NCI-H82 (cell line): ENCODE measurements at regions not wholly inside any gene's neighbourhood (a gene's known extent, or its start where the extent isn't known, plus 50 kb on each side); places are given as distances from the start of the nearest gene placed in this dataset.
"Not testable (repeated sequence)": the region's sequence is repeated elsewhere in the genome, so short reads cannot be mapped to it uniquely, and the experiment has no call there.

ENCODE experiments used
- DNase-seq: peaks from one replicate; lab custom pipeline; 2025; lab: John Stamatoyannopoulos, UW

DNA sequence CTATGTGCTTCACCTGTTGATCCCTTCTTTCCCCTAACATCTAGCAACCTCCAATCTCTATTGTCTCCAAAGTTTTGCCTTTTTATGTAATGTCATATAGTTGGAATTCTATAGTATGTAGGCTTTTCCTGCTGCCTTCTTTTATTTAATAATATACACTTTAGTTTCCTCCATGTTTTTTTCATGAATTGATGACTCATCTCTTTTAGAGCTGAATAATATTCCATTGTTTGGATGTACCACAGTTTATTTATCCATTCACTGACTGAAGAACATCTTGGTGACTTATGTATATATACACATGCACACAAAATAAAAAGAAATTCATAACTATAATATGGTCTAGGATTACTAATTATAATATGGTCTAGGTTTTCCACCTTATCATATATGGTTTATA, 1314.2 kb downstream of the OTOL1 start:
- no peak for DNase-seq

DNA sequence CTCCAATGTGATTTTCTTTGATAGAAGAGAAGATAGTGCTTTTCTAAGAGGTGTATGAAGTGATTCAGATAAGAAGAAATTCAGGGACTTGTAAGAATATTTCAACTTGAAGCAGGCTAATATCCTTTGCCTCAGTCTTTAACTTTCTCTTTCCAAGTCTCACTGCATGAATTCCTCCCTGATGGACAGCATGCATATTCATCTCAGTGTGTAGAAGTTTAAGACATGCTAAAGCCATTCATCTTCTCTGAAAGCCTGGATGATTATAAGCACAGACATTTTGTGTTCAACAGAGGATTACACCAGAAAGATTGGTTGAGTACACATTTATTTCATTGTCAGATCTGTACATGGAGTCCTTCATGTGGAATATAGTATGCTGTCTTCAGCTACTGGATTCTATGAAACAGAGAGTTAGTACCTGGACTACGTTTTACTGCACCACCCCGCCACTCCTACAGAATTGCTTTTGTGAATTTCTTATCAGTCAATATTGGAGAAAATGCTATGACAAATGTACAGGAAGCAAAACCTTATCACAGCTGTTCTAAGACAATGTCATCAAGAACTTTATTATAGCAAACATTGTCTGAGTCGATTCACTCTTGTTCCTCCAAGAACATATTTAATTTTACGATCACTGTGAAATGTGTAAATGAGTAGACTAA, 1346.1 kb downstream of the OTOL1 start:
- no peak for DNase-seq

DNA sequence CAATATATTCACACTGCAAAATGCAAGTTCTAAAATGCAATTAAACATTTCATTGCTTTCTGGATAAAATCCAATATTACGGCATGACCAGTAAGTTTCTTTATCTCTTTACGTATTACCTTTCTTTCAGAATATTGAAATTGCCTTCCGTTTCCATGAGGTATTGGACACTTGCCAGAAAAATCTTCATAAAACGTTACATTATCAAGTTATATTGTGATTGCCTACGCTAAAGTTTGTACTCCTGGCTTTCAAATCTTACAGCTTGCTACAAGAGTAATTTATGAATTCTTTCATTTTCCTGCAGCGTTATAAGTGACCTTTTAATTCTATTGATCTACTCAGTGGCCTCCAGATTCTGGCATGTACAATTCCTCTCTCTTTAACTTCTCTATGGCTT, 1349.3 kb downstream of the OTOL1 start:
- DNase-seq: no peak

DNA sequence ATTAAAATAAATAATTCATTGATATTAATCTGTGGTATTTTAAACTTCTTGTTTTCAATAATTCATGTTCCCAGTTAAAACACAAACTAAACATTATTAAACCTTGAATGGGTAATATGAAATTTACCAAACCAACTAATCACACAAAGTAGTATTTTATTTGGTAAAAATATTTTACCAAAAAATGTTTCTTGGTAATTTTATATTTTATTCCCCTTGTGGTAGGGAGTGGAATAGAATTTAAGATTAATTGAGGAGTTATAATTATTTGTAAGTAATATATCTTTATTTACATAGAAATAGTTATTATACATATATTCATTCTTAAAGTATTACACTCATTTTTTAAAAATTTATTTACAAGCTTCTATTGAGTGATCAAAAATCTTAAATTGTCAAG, 1350.9 kb downstream of the OTOL1 start:
- DNase-seq: no peak

DNA sequence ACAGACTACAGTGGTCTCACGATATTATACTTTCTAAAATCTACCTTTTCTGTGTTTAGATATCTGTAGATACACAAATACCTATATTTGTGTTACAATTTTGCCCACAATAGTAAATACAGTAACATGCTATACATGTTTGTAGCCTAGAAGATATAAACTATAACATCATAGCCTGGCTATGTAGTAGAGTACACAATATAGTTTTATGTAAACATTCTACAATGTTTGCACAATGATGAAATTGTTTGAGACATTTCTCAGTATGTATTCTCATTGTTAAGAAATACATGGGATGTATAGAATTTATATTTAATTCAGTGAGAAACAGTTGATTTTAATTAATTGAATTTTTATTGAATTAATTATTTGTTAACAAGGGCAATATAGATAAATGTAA, 1367.0 kb downstream of the OTOL1 start:
- DNase-seq: no peak

DNA sequence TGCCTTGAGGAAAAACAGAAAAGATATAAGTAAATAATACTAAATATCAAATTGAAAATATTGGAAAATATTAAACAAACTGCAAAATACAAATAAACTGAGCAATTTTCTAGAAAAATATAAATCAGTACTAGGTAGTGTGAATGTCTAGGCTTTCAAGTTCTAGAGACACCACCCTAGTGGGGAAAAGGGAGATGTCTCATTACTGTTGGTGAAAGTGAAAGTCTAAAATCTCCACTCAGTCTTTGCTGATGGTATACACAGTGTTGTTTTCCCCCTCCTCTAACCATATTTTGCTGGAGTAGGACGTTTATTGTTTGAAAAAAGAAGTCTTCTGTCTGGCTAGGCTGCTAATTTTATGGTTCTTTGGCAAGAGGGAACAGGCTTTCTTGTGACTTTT, 1368.9 kb downstream of the OTOL1 start:
- no peak for DNase-seq

DNA sequence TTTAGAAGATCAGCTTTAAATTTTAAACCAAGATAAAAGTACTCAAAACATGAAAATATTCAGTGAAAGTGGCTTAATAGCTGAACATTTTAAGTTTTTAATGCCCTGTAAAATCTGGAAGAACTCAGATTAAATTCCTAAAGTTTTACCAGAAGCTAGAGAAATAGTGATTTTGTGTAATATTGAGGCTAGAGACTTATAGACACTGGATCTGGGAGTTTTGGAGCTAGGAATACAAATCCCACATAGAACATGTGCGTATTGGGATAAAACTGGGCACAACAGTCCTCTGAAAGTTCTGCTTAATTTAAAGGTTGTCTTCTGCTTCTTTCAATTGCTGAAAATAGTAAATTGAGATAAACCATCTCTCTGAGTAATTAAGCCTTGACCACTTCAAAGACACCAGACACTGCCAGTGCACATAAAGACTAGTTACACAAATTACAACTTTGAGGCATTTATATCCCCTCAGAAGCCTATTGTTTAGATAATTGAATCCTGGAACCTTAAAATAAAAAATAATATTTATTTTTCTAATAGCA, 1382.5 kb downstream of the OTOL1 start:
- DNase-seq: no peak

DNA sequence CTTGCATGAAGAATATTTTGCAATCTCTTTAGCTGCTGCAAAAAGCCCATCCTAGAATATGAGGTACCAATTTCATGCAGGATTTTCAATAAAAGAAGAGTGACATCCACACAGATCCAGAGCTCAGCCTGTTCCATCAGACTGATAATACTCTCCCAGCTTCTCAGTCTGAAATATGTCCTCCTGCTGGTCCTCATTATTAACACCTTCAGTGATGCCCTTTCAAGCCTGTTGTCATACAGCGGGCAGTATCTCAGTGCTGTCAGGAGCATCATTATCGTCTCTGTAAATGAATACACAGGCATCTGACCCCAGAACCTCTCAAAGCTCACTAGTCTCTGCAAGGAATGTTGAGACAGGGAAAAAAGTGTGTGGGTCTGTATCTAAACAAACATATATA, 1387.8 kb downstream of the OTOL1 start:
- DNase-seq: no peak

DNA sequence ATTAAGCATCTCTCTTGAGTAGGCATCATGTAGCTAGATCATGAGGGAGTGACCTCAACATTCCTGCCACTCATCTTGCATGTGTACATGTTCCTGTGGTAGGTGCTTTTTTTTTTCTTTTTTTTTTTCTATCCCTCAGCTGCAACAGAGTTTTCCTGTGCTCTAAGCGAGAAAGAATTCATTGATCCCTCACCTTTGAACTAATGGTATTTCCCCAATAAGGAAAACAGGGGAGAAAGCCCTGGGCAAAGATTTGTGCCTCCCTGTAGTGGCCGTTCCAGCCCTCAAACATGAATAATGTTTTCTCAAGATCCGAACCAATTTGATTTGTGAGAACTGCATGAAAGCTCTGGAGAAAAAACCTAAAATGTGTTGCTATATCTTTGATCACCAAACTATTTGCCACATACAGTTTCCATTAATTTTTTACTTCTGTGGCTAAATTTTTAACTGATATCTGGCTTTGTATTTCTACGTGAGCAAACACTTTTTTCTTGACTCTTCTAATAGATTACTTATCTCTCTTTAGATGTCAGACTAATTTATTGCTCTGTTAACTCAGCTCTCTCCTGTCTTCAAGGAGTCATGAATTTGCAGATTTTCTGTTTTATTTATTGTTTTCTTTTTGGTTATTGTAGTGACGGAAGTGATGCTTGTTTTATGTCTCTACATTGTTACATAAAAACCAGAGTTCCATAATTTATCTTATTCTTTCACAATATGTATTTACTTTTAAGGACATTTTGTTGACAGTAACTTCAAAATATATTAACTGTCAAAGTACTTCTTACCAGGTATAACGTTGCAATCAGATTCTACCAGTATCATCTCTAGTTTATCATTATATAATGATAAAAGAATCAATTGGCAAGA, 1396.5 kb downstream of the OTOL1 start:
- DNase-seq: no peak

DNA sequence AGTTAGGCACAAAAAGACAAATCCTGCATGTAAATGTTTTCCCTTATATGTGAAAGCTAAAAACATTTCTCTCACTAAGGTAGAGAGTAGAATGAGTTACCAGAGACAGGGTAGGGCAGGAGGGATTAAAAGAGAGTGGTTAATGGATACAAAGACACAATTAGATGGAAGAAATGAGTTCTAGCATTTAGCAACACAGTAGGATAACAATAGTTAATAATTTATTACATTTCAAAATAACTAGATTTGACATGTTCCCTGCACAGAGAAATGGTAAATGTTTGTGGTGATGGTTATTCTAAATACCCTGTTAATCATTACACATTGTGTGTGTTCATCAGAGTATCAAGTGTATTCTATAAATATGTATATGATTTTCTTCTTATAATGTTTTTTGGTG, 1400.7 kb downstream of the OTOL1 start:
- DNase-seq: no peak

DNA sequence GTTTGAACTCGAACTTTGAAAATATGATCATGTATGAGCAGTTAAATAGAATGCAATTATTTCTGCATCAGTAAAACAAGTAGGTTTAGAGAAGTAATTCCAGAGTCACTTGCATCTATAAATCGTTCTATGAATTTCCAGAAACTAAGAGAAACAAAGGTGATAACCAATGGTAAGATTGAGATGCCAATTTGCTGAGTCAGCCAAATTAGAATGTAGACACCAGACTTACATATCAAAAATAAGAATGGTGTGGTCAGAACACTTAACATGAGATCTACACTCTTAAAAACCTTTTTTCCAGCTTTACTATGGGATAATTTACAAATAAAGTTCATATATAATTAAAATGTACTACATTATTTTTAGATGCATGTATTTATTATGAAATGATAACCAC, 1435.9 kb downstream of the OTOL1 start:
- DNase-seq: no peak

DNA sequence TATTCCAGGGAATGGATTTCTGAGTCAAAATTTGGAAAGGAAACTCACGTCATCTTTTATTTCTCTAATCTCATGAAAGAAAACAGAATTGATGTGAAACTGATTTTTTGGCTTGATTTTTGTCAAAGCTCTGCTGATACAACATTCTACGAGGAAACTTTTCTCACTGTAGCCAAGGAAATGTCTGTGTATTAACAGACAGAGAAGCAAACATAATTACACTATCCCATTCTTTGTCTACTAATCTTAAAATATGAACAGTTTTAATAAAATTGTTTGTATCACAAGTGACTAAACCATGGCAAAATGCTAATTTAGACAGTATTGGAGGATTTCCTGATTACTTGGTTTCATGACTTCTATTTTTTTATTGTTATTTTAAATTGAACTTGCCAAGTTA, 1437.0 kb downstream of the OTOL1 start:
- no peak for DNase-seq

DNA sequence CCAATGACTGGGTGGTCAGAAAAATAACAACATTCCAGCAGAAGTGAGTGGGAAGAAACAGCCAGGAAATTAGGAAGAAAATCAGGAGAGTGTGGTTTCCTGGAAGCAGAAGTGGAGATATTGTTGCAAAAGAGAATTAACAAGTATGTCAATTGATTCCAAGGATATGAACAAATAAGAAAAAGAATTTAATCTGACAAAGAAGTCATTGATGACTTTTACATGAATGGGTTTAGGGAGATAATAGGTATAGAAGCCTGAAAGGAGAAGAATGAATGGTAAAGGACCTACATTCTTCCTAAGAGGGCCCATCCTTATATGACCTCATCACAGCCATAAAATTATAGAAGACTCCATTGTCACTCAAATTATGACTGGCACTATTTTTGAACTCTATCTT, 1440.1 kb downstream of the OTOL1 start:
- no peak for DNase-seq

DNA sequence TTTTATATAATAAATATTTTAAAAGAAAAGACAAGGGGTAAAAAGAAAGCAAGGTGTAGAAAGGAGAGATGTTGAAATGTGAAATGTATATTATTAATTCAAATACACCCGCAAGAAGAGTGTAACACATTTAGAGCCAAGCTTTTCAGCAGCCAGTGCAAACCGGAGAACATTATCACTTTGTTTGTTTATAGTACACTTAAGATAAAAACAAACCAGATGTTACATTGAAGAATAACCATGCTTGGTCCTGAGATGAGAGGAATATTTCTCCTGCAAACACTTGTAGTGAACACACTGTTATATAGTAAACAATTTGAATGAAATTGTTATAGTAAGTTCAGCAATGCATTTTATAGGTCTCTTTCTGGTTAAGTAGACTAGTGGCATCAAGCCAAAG, 1441.5 kb downstream of the OTOL1 start:
- DNase-seq: no peak

DNA sequence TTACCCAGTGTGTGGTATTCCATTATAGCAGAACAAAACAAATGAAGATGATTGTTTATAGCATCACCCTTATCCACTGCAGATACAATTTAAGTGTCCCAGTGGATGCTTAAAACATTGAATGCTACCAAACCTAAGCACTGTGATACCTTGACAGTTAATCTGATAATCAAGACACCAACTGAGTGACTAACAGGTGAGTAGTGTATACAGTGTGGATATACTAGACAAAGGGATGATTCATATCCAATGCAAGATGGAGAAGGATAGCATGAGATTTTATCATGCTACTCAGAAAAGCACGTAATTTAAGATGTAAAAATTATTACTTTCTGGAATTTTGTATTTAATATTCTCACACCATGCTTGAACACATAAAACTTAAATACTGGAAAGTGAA, 1449.0 kb downstream of the OTOL1 start:
- DNase-seq: no peak

DNA sequence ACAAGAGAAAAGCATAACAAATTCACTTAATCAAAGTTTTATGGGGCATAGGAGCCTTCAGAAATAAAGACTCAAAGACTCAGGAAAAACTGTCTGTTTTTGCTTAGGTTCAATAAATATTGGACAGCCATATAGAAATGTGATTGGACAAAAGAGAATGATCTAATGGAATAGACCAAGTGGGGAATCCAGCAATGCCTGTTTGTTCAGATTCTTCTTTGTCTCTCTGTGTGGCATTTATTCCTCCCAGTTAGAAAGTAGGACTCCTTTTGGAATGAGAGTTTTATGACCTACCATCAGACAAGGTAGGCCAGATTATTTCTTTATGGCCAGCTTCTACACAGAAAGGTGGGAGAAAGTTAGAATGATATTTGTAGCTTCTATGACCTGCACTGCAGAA, 1460.1 kb downstream of the OTOL1 start:
- no peak for DNase-seq

DNA sequence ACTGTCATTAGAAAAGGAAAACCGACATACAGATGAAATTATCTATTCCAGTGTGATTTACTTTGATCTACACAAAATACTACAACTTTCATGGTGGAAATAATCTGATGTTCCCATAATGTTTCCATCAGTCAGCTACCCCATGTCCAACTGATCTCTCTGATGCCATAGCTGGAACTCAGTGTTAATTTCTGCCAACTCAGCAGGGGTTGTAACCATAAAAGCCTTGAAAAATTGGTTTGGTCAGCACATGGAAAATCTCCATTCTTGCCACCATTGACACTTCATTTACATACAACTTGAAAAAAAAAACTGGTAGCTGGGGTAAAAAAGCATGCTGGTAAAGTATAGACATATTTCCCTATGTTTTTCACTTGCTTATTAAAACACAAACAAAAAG, 1463.7 kb downstream of the OTOL1 start:
- no peak for DNase-seq

DNA sequence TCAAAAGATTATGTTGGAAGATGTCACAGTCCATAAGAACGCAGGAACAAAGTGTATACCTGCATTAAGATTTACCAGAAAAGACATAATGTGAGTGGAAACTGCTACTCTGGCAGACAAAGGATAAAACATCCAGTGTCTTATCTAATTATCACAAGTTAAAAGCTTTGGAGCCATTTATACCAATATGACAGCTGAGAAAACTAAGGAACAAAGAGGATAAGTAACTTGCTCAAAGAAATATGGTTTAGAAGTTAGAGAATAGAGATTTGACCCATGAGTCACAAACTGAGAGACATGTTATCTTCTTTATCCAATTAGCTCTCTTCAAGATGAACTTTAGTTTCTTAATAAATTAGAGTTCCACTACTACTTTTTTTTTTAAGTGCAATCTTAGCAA, 1473.7 kb downstream of the OTOL1 start:
- DNase-seq: no peak

DNA sequence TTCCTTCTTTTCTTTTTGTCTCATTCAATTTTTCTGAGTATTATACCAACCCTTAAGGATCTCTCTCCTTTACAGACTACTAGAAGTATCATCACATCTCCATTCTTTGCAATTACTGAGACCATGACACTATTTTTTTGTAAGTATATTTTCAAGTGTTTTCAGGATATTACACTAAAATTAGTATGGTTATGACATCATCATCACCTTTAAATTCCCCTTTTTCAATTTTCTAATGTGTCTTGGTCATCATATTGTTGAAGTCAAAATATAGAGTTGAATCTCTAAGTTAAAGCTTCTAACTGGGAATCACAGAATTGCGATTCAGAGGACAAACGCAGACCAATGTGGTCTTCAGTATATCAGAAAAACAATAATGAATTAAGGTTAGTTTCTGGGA, 1475.1 kb downstream of the OTOL1 start:
- DNase-seq: no peak

DNA sequence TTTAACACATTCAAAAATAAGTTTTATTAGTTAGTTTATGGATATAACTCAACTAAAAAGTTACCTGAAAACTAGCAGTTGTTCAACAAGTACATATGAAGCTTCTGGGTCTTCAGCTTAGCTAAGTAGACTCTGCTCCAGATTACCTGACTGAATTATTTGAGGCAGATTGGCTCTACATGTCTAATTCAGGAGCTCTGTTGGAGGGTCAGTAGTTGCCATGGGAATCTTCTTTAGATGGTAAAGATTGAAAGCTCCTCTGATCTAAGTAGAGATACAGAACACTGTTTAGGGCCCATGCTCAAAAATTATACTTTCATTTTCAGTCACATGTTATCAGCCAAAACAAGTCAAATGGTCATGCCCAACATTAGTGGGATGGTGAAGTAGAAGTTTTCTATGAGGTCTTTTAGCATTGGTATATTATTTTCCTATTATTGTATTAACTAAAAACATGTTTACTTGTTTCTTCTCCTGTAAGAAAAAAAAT, 1476.9 kb downstream of the OTOL1 start:
- no peak for DNase-seq

DNA sequence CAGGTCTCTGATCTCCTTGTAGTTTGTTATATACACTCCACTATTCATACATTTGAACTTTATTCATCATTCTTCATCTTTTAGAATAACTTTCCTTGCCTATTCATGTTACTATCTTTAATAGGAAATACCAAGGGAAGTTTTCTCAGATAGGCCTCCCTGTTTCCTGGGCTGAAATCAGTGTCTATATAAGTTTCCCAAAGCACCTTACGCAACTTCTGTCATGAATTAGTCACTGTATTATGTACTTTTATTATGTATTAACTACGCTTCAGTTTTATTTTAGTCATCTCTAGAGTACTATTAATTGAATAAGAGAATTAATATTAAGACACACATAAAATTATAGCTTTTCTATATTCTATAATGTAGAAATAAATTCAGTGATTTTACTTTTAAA, 1481.5 kb downstream of the OTOL1 start:
- DNase-seq: no peak

DNA sequence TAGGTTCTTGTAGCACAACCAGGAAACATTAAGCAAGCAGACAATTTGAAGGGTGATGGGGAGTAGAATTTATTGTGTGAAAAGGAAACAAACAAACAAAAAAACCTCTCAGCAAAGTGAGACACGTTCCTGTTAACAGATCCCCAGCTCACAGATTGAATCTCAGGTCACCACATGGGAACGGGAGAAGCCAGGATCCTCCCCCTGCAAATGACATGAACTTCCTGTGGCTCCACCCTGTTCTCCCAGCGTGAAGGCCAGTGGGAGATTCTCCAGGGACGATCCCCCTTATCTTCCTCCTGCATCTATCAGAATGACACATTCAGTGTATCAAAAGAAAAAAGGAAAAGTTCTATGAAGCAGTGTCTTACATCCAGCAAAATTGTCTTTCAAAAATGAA, 1488.1 kb downstream of the OTOL1 start:
- no peak for DNase-seq

DNA sequence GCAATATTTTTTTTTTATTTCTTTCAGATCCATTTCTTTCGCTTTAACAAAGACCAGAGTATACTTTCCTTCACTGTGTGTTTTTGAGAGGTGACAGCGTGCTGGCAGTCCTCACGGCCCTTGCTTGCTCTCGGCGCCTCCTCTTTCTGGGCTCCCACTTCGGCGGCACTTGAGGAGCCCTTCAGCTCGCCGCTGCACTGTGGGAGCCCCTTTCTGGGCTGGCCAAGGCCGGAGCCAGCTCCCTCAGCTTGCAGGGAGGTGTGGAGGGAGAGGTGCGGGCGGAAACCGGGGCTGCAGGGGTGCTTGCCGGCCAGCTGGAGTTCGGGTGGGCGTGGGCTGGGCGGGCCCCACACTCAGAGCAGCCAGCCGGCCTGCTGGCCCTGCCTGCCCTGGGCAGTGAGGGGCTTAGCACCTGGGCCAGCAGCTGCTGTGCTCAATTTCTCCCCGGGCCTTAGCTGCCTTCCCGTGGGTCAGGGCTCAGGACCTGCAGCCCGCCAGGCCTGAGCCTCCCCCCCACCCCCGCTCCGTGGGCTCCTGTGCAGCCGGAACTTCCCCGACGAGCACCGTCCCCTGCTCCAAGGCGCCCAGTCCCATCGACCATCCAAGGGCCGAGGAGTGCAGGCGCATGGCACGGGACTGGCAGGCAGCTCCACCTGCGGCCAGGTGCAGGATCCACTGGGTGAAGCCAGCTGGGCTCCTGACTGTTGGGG, 1490.6 kb downstream of the OTOL1 start:
- DNase-seq: not testable (repeated sequence)
